Brain microvascular endothelial cell (primary cell): ENCODE measurements at regions not wholly inside any gene's neighbourhood (a gene's known extent, or its start where the extent isn't known, plus 50 kb on each side); places are given as distances from the start of the nearest gene placed in this dataset.

Experiments
- DNase-seq: peaks from one replicate; pipeline ENCODE4 v3.0.0-alpha.2; 2020
- H3K27ac ChIP-seq: fragments of 250-450 bp; sonication (Bioruptor Pico); 2 replicates; pipeline ENCODE4 v1.5.1; 2020; ENCODE audit warnings: mild to moderate bottlenecking, moderate library complexity
- H3K27me3 ChIP-seq: fragments of 250-450 bp; sonication (Bioruptor Pico); replicated peaks from 2 replicates; pipeline ENCODE4 v1.5.1; 2020; ENCODE audit warnings: mild to moderate bottlenecking
- H3K36me3 ChIP-seq: fragments of 250-450 bp; sonication (Bioruptor Pico); replicated peaks from 2 replicates; pipeline ENCODE4 v1.5.1; 2020; ENCODE audit warnings: mild to moderate bottlenecking
- H3K4me3 ChIP-seq: 2 replicates; pipeline ENCODE4 v1.5.1; 2011; ENCODE audit warnings: low read depth, mild to moderate bottlenecking, control low read depth, low read length, moderate library complexity
- in situ Hi-C: cut with HindIII; loops from 2 replicates; pipeline ENCODE4 v1.10.0; 2017; ENCODE audit warnings: low sequenced_read_pairs, low pct_ligation_motif_present
- TF ChIP-seq, protein P1 (sequence below): IDR thresholded peaks from 2 replicates; pipeline ENCODE4 v1.5.1; 2011; ENCODE audit warnings: low read depth, mild to moderate bottlenecking, moderate library complexity, low read length, control low read depth, inconsistent platforms; ENCODE audit errors: missing control alignments

DNA sequence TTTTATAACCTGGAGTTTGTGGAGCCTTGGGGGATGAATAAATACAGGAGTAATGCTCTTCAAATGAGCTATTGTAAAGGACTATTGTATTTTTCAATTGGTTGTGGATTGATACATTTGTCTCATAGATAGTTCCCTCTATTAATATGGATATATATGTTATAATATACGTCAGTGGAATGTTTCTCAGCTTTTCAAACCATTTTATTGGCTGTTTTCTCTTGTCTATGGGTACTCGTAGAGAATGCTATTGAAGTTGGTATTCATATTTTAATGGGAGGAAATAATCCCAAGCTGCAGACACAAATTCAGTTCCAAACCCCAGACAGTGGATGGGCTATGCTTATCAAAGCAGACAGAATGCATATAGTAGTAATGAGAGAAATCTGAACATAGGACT, 181.8 kb upstream of the DAB2 start:
- TF ChIP-seq, protein P1, sequence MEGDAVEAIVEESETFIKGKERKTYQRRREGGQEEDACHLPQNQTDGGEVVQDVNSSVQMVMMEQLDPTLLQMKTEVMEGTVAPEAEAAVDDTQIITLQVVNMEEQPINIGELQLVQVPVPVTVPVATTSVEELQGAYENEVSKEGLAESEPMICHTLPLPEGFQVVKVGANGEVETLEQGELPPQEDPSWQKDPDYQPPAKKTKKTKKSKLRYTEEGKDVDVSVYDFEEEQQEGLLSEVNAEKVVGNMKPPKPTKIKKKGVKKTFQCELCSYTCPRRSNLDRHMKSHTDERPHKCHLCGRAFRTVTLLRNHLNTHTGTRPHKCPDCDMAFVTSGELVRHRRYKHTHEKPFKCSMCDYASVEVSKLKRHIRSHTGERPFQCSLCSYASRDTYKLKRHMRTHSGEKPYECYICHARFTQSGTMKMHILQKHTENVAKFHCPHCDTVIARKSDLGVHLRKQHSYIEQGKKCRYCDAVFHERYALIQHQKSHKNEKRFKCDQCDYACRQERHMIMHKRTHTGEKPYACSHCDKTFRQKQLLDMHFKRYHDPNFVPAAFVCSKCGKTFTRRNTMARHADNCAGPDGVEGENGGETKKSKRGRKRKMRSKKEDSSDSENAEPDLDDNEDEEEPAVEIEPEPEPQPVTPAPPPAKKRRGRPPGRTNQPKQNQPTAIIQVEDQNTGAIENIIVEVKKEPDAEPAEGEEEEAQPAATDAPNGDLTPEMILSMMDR: no peak
- no peaks in the 10 kb centered on the region for H3K36me3 ChIP-seq
- H3K27ac ChIP-seq: no peak overlapping the region
- no peak overlapping the region for H3K4me3 ChIP-seq
- no peaks in the 10 kb centered on the region for H3K27me3 ChIP-seq
- no peak for DNase-seq
- in situ Hi-C loops: no loop called here

GRCh38 chr5:39605588-39606575, 181.1 kb upstream of the DAB2 start:
- peak; percentile 60 for DNase-seq
- in situ Hi-C loops: no loop called here
- no peak overlapping the region for H3K4me3 ChIP-seq
- no peaks in the 10 kb centered on the region for H3K36me3 ChIP-seq
- TF ChIP-seq, protein P1: no peak
- H3K27me3 ChIP-seq: no peaks in the 10 kb centered on the region
- no peak overlapping the region for H3K27ac ChIP-seq

- Histone ChIP-seq H3K36me3 (no peaks in the 10 kb centered on the region), H3K27ac (no peak overlapping the region), H3K27me3 (no peaks in the 10 kb centered on the region), H3K4me3 (no peak overlapping the region)
- TF ChIP-seq, protein P1: no peak
- in situ Hi-C loops: no loop called here
- DNase-seq: no peak
Observed at GRCh38 chr5:39605145-39605544, 180.4 kb upstream of the DAB2 start.

DNA sequence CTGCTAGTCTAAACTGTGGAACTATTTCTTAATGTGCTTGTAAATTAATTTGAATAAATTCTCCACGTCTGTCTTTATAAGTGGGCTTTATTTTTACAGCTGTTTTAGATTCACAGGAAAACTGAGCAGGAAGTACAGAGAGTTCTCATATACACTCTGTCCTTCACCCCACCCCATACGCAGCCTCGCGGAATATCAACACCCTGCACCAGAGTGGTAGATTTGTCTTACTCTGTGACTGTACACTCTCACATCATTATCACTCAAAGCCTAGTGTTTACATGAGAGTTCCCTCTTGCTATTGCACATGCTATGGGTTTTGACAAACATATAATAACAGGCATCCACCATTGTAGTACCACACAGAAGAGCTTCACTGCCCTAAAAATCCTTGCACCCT, 179.7 kb upstream of the DAB2 start:
- no peaks in the 10 kb centered on the region for H3K36me3 ChIP-seq
- in situ Hi-C loops: no loop called here
- no peaks in the 10 kb centered on the region for H3K27me3 ChIP-seq
- DNase-seq: no peak
- TF ChIP-seq, protein P1: no peak
- H3K4me3 ChIP-seq: no peak overlapping the region
- H3K27ac ChIP-seq: no peak overlapping the region

DNA sequence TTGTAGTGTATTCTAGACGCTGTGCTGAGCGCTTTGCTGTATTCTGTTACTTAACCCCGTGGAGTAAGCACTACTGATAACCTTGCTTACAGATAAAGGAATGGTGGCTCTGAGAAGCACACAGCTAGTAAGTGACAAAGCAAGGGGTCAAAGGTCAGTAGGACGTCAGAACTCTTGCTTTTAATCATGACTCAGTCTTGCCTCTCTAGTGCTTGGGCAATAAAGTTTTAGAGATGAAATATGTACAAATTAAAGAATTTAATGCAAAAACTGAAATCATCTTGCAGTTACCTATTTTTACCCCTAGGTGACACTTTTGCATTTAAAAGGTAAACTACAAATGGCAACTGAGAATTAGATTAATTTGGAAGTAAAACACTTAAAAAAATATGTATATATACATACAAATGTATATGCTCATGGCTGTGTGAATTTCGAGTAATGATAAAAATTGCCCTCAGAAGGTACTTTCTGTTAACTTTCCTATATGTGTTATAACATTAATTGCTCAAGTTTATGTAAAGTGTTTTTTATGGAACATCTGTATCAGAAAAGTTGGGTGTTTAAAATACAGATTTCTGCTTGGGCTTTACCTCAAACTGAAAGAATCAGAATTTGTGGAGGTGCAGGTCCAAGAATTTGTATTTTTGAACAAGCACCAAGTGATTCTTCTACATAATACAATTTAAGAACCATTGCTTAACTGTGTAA, 175.1 kb upstream of the DAB2 start:
- peak; percentile 86 for DNase-seq
- in situ Hi-C loops: no loop called here
- no peaks in the 10 kb centered on the region for H3K36me3 ChIP-seq
- no peaks in the 10 kb centered on the region for H3K27me3 ChIP-seq
- TF ChIP-seq, protein P1: peak; percentile 43
- no peak overlapping the region for H3K27ac ChIP-seq
- no peak overlapping the region for H3K4me3 ChIP-seq
